ENCODE measurements at regions not wholly inside any gene's neighbourhood (a gene's known extent, or its start where the extent isn't known, plus 50 kb on each side); places are given as distances from the start of the nearest gene placed in this dataset.

- TF ChIP-seq MAFK (IDR thresholded peaks at IDR 0.05; ENCODE audit: low read depth, low read length) (no peak), MAZ (IDR thresholded peaks at IDR 0.05; ENCODE audit: borderline replicate concordance, low read depth, low read length) (no peak), FOS (IDR thresholded peaks at IDR 0.05; ENCODE audit: low read depth, low read length) (no peak), SMC3 (IDR thresholded peaks at IDR 0.05; ENCODE audit: low read depth, low read length) (no peak), POLR2A (IDR thresholded peaks at IDR 0.05; ENCODE audit: low read depth, low read length) (no peak), CHD1 (IDR thresholded peaks at IDR 0.05; ENCODE audit: low read depth, low read length) (no peak), RFX5 (IDR thresholded peaks at IDR 0.05; ENCODE audit: low read depth, low read length) (no peak), USF2 (IDR thresholded peaks at IDR 0.05; ENCODE audit: low read depth, low read length) (no peak), ELK1 (IDR thresholded peaks at IDR 0.05; ENCODE audit: borderline replicate concordance, low read depth, low read length) (no peak), NFE2L2 (IDR thresholded peaks at IDR 0.05; ENCODE audit: low read depth, low read length) (no peak), RAD21 (IDR thresholded peaks at IDR 0.05; ENCODE audit: low read length) (no peak), BHLHE40 (IDR thresholded peaks at IDR 0.05; ENCODE audit: low read depth, low read length) (no peak), MXI1 (IDR thresholded peaks at IDR 0.05; ENCODE audit: borderline replicate concordance, low read depth, low read length) (no peak), CTCF (conservative IDR thresholded peaks at IDR 0.05; ENCODE audit: low read depth, low read length) (no peak), CEBPB (IDR thresholded peaks at IDR 0.05; ENCODE audit: low read depth, low read length) (no peak), RCOR1 (IDR thresholded peaks at IDR 0.05; ENCODE audit: insufficient replicate concordance, low read length) (no peak)
- H3K23ac ChIP-seq (ENCODE audit: low read depth, low read length): no peak overlapping the region
- CTCF ChIA-PET: no interaction called here
- H2BK15ac ChIP-seq (ENCODE audit: low read depth, low read length): no peak overlapping the region
- no peak overlapping the region for H3K9ac ChIP-seq (ENCODE audit: low read depth, low read length)
- H3K36me3 ChIP-seq (ENCODE audit: control insufficient read depth, insufficient read depth, low read length): no peaks in the 10 kb centered on the region
- H3K4me3 ChIP-seq (ENCODE audit: insufficient read depth, low read depth, low read length): no peak overlapping the region
- H3K27me3 ChIP-seq (ENCODE audit: control insufficient read depth, insufficient read depth, low read length): no peaks in the 10 kb centered on the region
- no peak overlapping the region for H2BK5ac ChIP-seq (ENCODE audit: low read depth, low read length, poor library complexity, severe bottlenecking)
- H4K20me1 ChIP-seq (ENCODE audit: insufficient read depth, low read length): no peaks in the 10 kb centered on the region
- no peak overlapping the region for H2AFZ ChIP-seq (replicated peaks; ENCODE audit: low read length, poor library complexity)
- H2BK20ac ChIP-seq (ENCODE audit: low read depth, low read length): no peak overlapping the region
- no peak overlapping the region for H2BK120ac ChIP-seq (ENCODE audit: low read depth, low read length)
- no peak overlapping the region for H2AK5ac ChIP-seq (ENCODE audit: low read depth, low read length)
- no peak overlapping the region for H4K5ac ChIP-seq (ENCODE audit: low read depth, low read length)
- in situ Hi-C loops (cut with MboI; ENCODE audit: low sequenced_read_pairs) (no loop called here), intact Hi-C loops (cut with micrococcal nuclease) (loop anchor here (10.0 kb wide), 3 partner anchors 322 to 1022 kb away; no protein-coding TSS in a partner anchor), dilution Hi-C loops (cut with HindIII; ENCODE audit: low sequenced_read_pairs, unreplicated experiment) (no loop called here)
- no peaks in the 10 kb centered on the region for H3K79me1 ChIP-seq (ENCODE audit: low read depth in 1 of 2, low read length in 2 of 2)
- H3K18ac ChIP-seq (ENCODE audit: low read depth, low read length): no peak overlapping the region
- ATAC-seq (ENCODE audit: low read depth) (no peak), DNase-seq (no peak)
- no peak overlapping the region for H3K14ac ChIP-seq (replicated peaks; ENCODE audit: low read depth, low read length)
- no TSS peak for BruUV-seq (replicated peaks)
- WGBS, 2 experiments (ENCODE audit: extremely low coverage in 2 of 2, insufficient read length in 1 of 2): 94% methylated on average over 2 of the region's 3 CpGs; no CpG with 5 or more reads in 1 of the 2 experiments
- H3K4me1 ChIP-seq (ENCODE audit: control insufficient read depth, insufficient read depth, low read length): peaks cover 5% of the 10 kb centered on the region
- POLR2A ChIA-PET (ENCODE audit: unreplicated experiment): no interaction called here
- H2AK9ac ChIP-seq (replicated peaks; ENCODE audit: low read depth, low read length, poor library complexity): no peak overlapping the region
- no peak overlapping the region for H3K4me2 ChIP-seq (ENCODE audit: low read depth, low read length)
- H3K4ac ChIP-seq (ENCODE audit: low read depth, low read length): no peak overlapping the region
- H4K91ac ChIP-seq (ENCODE audit: insufficient read depth, low read depth, low read length): no peak overlapping the region
- H3K56ac ChIP-seq (ENCODE audit: extremely low read depth, insufficient read depth, low read length): no peak overlapping the region
- peaks cover 5% of the 10 kb centered on the region for H3K9me1 ChIP-seq (ENCODE audit: insufficient read depth, low read length)
- H4K8ac ChIP-seq (ENCODE audit: low read depth in 2 of 2, low read length in 2 of 2): no peak overlapping the region
- H3K9me3 ChIP-seq (ENCODE audit: control insufficient read depth, insufficient read depth, low read length): no peaks in the 10 kb centered on the region
- H3K27ac ChIP-seq (ENCODE audit: insufficient read depth, low read length): no peak overlapping the region
Measured at GRCh38 chr4:186952709-186953108, 229.1 kb upstream of the FAT1 start.
